Astrocyte of the cerebellum (primary cell): ENCODE measurements at regions not wholly inside any gene's neighbourhood (a gene's known extent, or its start where the extent isn't known, plus 50 kb on each side); places are given as distances from the start of the nearest gene placed in this dataset.

Source experiments
- DNase-seq: peaks from one replicate; pipeline ENCODE4 v3.0.0-alpha.2; 2011; ENCODE audit warnings: low read depth
- H3K4me3 ChIP-seq: 2 replicates; pipeline ENCODE4 v1.5.1; 2011; ENCODE audit warnings: mild to moderate bottlenecking, low read depth, low read length, moderate library complexity
- CTCF ChIP-seq: IDR thresholded peaks from 2 replicates; pipeline ENCODE4 v1.5.1; 2012; ENCODE audit warnings: low read length, low read depth, moderate library complexity, mild to moderate bottlenecking; ENCODE audit errors: missing control alignments
- in situ Hi-C: cut with HindIII; loops from 2 replicates; pipeline ENCODE4 v1.10.0; 2017; ENCODE audit warnings: low sequenced_read_pairs

- no peak overlapping the region for H3K4me3 ChIP-seq
- TF ChIP-seq CTCF, result no peak
- in situ Hi-C loops, result no loop called here
- DNase-seq, result no peak
These were observed 114.4 kb upstream of the PARP11 start for GRCh38 chr12:3987571-3987970.

DNA sequence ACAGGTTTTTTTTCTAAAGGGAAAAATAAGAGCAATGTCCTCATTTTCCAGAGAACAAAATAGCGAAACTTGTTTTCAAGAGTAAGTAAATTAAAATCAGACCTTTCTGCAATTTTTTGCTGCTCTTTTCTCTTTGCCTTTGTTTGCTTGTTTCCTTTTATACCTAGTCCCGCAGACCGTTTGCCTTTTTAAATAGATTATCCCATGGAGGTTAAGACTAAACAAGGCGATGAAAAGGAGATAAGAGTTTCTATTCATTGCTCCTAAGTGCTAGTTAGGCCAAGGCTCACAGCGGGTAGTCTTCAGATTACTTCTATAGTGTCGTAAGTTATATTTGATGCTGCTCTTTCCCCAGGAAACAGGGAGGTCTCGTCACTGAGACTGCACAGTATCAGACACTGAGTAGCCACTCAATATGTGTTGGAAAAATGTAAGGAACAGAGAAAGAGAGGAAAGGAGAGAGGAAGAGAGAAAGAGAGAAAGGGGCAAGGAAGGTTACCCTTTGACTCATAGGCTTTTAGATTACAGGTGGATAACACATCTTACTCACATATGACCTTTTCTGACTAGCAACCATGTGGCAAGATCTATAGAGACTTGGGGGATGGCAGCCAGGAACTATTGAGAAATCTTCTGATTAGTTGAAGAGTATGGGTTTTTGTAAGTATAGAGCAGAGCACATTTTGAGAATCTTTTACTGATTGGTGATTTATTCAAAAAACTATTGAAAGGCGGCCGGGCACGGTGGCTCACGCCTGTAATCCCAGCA lies 107.5 kb upstream of the PARP11 start:
- no peak for DNase-seq
- in situ Hi-C loops, result no loop called here
- no peak overlapping the region for H3K4me3 ChIP-seq

GRCh38 chr12:3977621-3978020 lies 104.4 kb upstream of the PARP11 start:
- in situ Hi-C loops, result no loop called here

More for the DNA sequence above, 107.5 kb upstream of the PARP11 start:
- TF ChIP-seq CTCF, result no peak

DNA sequence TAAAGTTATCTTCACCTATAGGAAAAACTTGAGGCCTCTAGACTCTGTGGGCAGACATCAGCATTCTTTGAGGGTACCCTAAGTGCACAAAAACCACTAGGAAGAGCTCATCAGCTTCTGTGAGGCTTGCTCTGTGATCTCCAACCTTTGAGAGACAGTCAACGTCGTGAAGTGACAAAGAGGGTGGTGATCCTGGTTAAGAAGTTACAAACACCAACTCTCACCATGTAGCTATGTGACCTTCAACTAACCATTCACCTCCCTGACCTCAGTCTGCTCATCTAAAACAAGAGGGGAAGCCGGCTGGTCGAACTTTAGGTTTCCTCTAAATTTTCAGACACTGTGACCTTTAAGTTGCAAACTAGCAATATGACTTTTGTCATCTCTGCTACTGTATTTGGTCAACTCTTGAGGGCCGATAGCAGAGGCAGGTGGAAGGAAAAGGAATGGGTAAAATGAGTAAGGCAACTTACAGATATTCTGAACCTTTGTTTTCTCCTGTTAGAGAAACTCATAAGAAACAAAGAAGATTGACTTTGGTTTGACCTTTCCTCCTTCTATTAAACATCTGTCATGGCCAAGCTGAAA lies 103.2 kb upstream of the PARP11 start:
- DNase-seq, result no peak
- H3K4me3 ChIP-seq, result no peak overlapping the region
- no peak for TF ChIP-seq CTCF
- in situ Hi-C loops, result no loop called here

More at GRCh38 chr12:3977621-3978020, 104.4 kb upstream of the PARP11 start:
- no peak overlapping the region for H3K4me3 ChIP-seq
- no peak for TF ChIP-seq CTCF
- DNase-seq, result no peak

DNA sequence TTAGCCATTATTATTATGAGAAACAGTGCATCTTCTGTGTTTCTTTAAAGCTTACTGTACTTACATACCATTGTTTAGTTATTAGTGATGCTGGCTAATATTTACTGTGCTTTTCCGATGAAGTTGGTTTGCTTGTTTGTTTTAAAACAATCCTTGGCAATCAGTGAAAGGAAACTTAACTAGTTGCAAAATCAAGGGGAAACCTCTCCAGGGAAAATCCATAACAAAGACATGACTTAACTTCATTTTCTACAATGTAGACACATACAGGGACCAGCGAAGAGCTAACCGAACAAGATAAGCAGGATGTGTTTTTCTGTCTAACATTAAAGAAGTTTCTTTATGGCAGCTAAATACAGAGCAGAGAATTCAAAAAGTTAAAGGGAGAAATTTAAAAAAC lies 102.5 kb upstream of the PARP11 start:
- in situ Hi-C loops, result no loop called here
- H3K4me3 ChIP-seq, result no peak overlapping the region
- DNase-seq, result no peak
- no peak for TF ChIP-seq CTCF

GRCh38 chr12:3974883-3975282 lies 101.7 kb upstream of the PARP11 start:
- in situ Hi-C loops, result no loop called here
- TF ChIP-seq CTCF, result no peak
- no peak for DNase-seq
- H3K4me3 ChIP-seq, result no peak overlapping the region
